Neural crest cell (in vitro differentiated cells): ENCODE measurements at regions not wholly inside any gene's neighbourhood (a gene's known extent, or its start where the extent isn't known, plus 50 kb on each side); places are given as distances from the start of the nearest gene placed in this dataset.
"Not testable (repeated sequence)": the region's sequence is repeated elsewhere in the genome, so short reads cannot be mapped to it uniquely, and the experiment has no call there.

ENCODE experiments used
- DNase-seq: peaks from one replicate; pipeline ENCODE4 v3.0.0; 2021; ENCODE audit warnings: low read depth, mixed read lengths, low spot score
- H3K27ac Mint-ChIP-seq: one replicate; pipeline ENCODE4 v1.8.0; 2021; ENCODE audit warnings: mild to moderate bottlenecking, mixed read lengths; ENCODE audit not compliant: unreplicated experiment
- H3K27me3 Mint-ChIP-seq: 2 replicates; pipeline ENCODE4 v1.8.0; 2021; ENCODE audit warnings: low read depth, mild to moderate bottlenecking, mixed read lengths
- H3K36me3 Mint-ChIP-seq: 2 replicates; pipeline ENCODE4 v1.8.0; 2021; ENCODE audit warnings: low read depth, mild to moderate bottlenecking, mixed read lengths
- H3K4me1 Mint-ChIP-seq: 2 replicates; pipeline ENCODE4 v1.8.0; 2021; ENCODE audit warnings: mixed read lengths
- H3K4me3 Mint-ChIP-seq: one replicate; pipeline ENCODE4 v1.8.0; 2021; ENCODE audit warnings: mild to moderate bottlenecking, mixed read lengths
- H3K9me3 Mint-ChIP-seq: 2 replicates; pipeline ENCODE4 v1.8.0; 2021; ENCODE audit warnings: mixed read lengths
- CTCF ChIP-seq: fragments of 200-600 bp; sonication (generic); conservative IDR thresholded peaks from 2 replicates; pipeline ENCODE4 v1.5.0; 2021; ENCODE audit warnings: antibody characterized with exemption, mild to moderate bottlenecking

- DNase-seq, result no peak
- no peak overlapping the region for H3K4me3 Mint-ChIP-seq
- H3K4me1 Mint-ChIP-seq, result no peaks in the 10 kb centered on the region
- H3K36me3 Mint-ChIP-seq, result peaks cover 11% of the 10 kb centered on the region
- no peak for TF ChIP-seq CTCF
- peak overlapping the region; percentile 79 for H3K27ac Mint-ChIP-seq
- peaks cover 11% of the 10 kb centered on the region for H3K9me3 Mint-ChIP-seq
- peaks cover 13% of the 10 kb centered on the region for H3K27me3 Mint-ChIP-seq
Observed at GRCh38 chr3:194900854-194901522, 215.3 kb downstream of the FAM43A start.

- not testable (repeated sequence) for DNase-seq, H3K4me3 Mint-ChIP-seq, H3K27ac Mint-ChIP-seq, H3K4me1 Mint-ChIP-seq, H3K27me3 Mint-ChIP-seq
- H3K9me3 Mint-ChIP-seq, result peaks cover 11% of the 10 kb centered on the region
- peaks cover 11% of the 10 kb centered on the region for H3K36me3 Mint-ChIP-seq
Observed at GRCh38 chr3:194903447-194903846, 217.8 kb downstream of the FAM43A start.

- H3K36me3 Mint-ChIP-seq, H3K27ac Mint-ChIP-seq, H3K4me3 Mint-ChIP-seq, H3K4me1 Mint-ChIP-seq, DNase-seq, H3K27me3 Mint-ChIP-seq: not testable (repeated sequence)
- H3K9me3 Mint-ChIP-seq, result peaks cover 11% of the 10 kb centered on the region
Observed at GRCh38 chr3:194904999-194905398, 219.3 kb downstream of the FAM43A start.

- peaks cover 8% of the 10 kb centered on the region for H3K4me1 Mint-ChIP-seq
- no peak overlapping the region for H3K4me3 Mint-ChIP-seq
- no peak for DNase-seq
- no peak for TF ChIP-seq CTCF
- H3K9me3 Mint-ChIP-seq, result peaks cover 6% of the 10 kb centered on the region
- no peak overlapping the region for H3K27ac Mint-ChIP-seq
- H3K36me3 Mint-ChIP-seq, result peaks cover 4% of the 10 kb centered on the region
- H3K27me3 Mint-ChIP-seq, result no peaks in the 10 kb centered on the region
Observed at GRCh38 chr3:194905696-194906095, 220.0 kb downstream of the FAM43A start.

GRCh38 chr3:194906229-194906629 lies 220.5 kb downstream of the FAM43A start:
- DNase-seq, result no peak
- peaks cover 6% of the 10 kb centered on the region for H3K9me3 Mint-ChIP-seq
- H3K4me3 Mint-ChIP-seq, result no peak overlapping the region
- peaks cover 8% of the 10 kb centered on the region for H3K4me1 Mint-ChIP-seq
- peaks cover 4% of the 10 kb centered on the region for H3K36me3 Mint-ChIP-seq
- no peak for TF ChIP-seq CTCF
- H3K27ac Mint-ChIP-seq, result no peak overlapping the region
- H3K27me3 Mint-ChIP-seq, result no peaks in the 10 kb centered on the region

- TF ChIP-seq CTCF, result no peak
- Mint-ChIP-seq H3K36me3 (peaks cover 4% of the 10 kb centered on the region), H3K27ac (peak overlapping the region; percentile 78), H3K4me3 (no peak overlapping the region), H3K9me3 (peaks cover 6% of the 10 kb centered on the region), H3K27me3 (no peaks in the 10 kb centered on the region), H3K4me1 (peaks cover 8% of the 10 kb centered on the region)
- no peak for DNase-seq
Observed at GRCh38 chr3:194906970-194907629, 221.4 kb downstream of the FAM43A start.
